RWPE2 (cell line): ENCODE measurements at regions not wholly inside any gene's neighbourhood (a gene's known extent, or its start where the extent isn't known, plus 50 kb on each side); places are given as distances from the start of the nearest gene placed in this dataset.
A peak's percentile ranks its signal among the peaks of the same experiment; 100 is the strongest.

Experiments used
- ATAC-seq: fragments of 200-7000 bp; cut with Tn5 transposase; 3 replicates; pipeline ENCODE4 v1.9.1; 2021; ENCODE audit warnings: low read depth
- DNase-seq: peaks from one replicate; pipeline ENCODE4 v3.0.0-alpha.2; 2020; ENCODE audit warnings: low spot score
- H3K27ac ChIP-seq: fragments of 450-650 bp; 2 replicates; pipeline ENCODE4 v1.5.1; 2017; ENCODE audit warnings: mild to moderate bottlenecking; ENCODE audit not compliant: poor library complexity, severe bottlenecking
- H3K27me3 ChIP-seq: fragments of 250-450 bp; sonication (Bioruptor Pico); 2 replicates; pipeline ENCODE4 v1.5.1; 2021; ENCODE audit warnings: mild to moderate bottlenecking, moderate library complexity; ENCODE audit not compliant: insufficient read depth, poor library complexity, severe bottlenecking
- H3K36me3 ChIP-seq: fragments of 250-450 bp; sonication (Bioruptor Pico); 2 replicates; pipeline ENCODE4 v1.5.1; 2020; ENCODE audit warnings: low read depth, mild to moderate bottlenecking, moderate library complexity
- H3K4me1 ChIP-seq: fragments of 250-450 bp; sonication (Bioruptor Pico); 2 replicates; pipeline ENCODE4 v1.5.1; 2021; ENCODE audit warnings: mild to moderate bottlenecking, moderate library complexity; ENCODE audit not compliant: insufficient read depth, poor library complexity, severe bottlenecking
- H3K4me3 ChIP-seq: fragments of 250-450 bp; sonication (Bioruptor Pico); 2 replicates; pipeline ENCODE4 v1.5.1; 2021; ENCODE audit warnings: mild to moderate bottlenecking, moderate library complexity; ENCODE audit not compliant: severe bottlenecking
- H3K9me3 ChIP-seq: fragments of 250-450 bp; sonication (Bioruptor Pico); 2 replicates; pipeline ENCODE4 v1.5.1; 2021; ENCODE audit warnings: mild to moderate bottlenecking, moderate library complexity; ENCODE audit not compliant: severe bottlenecking
- CTCF ChIP-seq: fragments of 450-650 bp; IDR thresholded peaks from one replicate; pipeline ENCODE4 v1.5.1; 2017; ENCODE audit warnings: mild to moderate bottlenecking, moderate library complexity; ENCODE audit not compliant: poor library complexity, severe bottlenecking

GRCh38 chr6:104527761-104528415 lies 331.8 kb downstream of the HACE1 start:
- H3K4me3 ChIP-seq = no peak overlapping the region
- no peaks in the 10 kb centered on the region for H3K27me3 ChIP-seq
- ATAC-seq (0 out of 3 replicates have a peak, but pooled peaks have one; percentile 42), DNase-seq (no peak)
- no peaks in the 10 kb centered on the region for H3K9me3 ChIP-seq
- H3K4me1 ChIP-seq = no peaks in the 10 kb centered on the region
- no peaks in the 10 kb centered on the region for H3K36me3 ChIP-seq
- no peak overlapping the region for H3K27ac ChIP-seq
- TF ChIP-seq CTCF = peak; percentile 55

DNA sequence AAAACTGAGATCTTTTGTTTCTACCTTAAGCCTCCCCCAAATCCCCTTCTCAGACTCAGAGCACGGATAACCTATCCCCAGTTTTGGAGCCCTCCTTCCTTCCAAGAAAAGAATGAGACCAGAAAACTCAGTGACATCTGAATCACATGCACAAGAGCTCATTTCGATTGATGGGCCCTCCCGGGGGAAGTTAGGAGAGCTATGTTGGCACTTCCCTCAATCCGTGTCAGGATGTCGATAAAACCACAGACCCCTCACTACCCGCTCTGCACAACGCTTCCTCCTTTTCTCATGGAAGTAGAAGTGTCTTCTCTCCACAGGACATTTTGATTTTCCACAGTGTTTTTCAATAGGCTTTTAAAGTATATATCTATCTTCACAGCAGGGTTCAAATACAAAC lies 332.4 kb downstream of the HACE1 start:
- Histone ChIP-seq H3K36me3 (no peaks in the 10 kb centered on the region), H3K27me3 (no peaks in the 10 kb centered on the region), H3K4me1 (no peaks in the 10 kb centered on the region), H3K9me3 (no peaks in the 10 kb centered on the region), H3K27ac (no peak overlapping the region), H3K4me3 (no peak overlapping the region)
- no peak for ATAC-seq
- DNase-seq = no peak
- no peak for TF ChIP-seq CTCF

- H3K36me3 ChIP-seq = no peaks in the 10 kb centered on the region
- no peaks in the 10 kb centered on the region for H3K9me3 ChIP-seq
- ATAC-seq (no peak), DNase-seq (no peak)
- H3K27ac ChIP-seq = no peak overlapping the region
- no peak overlapping the region for H3K4me3 ChIP-seq
- H3K27me3 ChIP-seq = no peaks in the 10 kb centered on the region
- TF ChIP-seq CTCF = no peak
- H3K4me1 ChIP-seq = no peaks in the 10 kb centered on the region
Observed at GRCh38 chr6:104526376-104526775, 333.3 kb downstream of the HACE1 start.

GRCh38 chr6:104525677-104526322 lies 333.9 kb downstream of the HACE1 start:
- Histone ChIP-seq H3K4me3 (peak overlapping the region; percentile 8), H3K36me3 (no peaks in the 10 kb centered on the region), H3K4me1 (no peaks in the 10 kb centered on the region), H3K27me3 (no peaks in the 10 kb centered on the region), H3K9me3 (no peaks in the 10 kb centered on the region), H3K27ac (no peak overlapping the region)
- peak; percentile 96 for TF ChIP-seq CTCF
- DNase-seq (no peak), ATAC-seq (peak; percentile 90)

- DNase-seq = no peak
- Histone ChIP-seq H3K9me3 (no peaks in the 10 kb centered on the region), H3K36me3 (no peaks in the 10 kb centered on the region), H3K27ac (no peak overlapping the region), H3K4me3 (no peak overlapping the region), H3K4me1 (no peaks in the 10 kb centered on the region), H3K27me3 (no peaks in the 10 kb centered on the region)
- ATAC-seq = no peak
- no peak for TF ChIP-seq CTCF
Observed at GRCh38 chr6:104522533-104522932, 337.2 kb downstream of the HACE1 start.
